HFFc6 (cell line): ENCODE measurements at regions not wholly inside any gene's neighbourhood (a gene's known extent, or its start where the extent isn't known, plus 50 kb on each side); places are given as distances from the start of the nearest gene placed in this dataset.

Experiments used
- DNase-seq: peaks from one replicate; pipeline ENCODE4 v3.0.0-alpha.2; 2018
- H3K27ac Mint-ChIP-seq: 2 replicates; pipeline ENCODE4 v1.8.0; 2020; ENCODE audit warnings: mild to moderate bottlenecking, mixed read lengths
- H3K27me3 Mint-ChIP-seq: 2 replicates; pipeline ENCODE4 v1.8.0; 2021; ENCODE audit warnings: mild to moderate bottlenecking, moderate library complexity, mixed read lengths; ENCODE audit not compliant: insufficient read depth
- H3K36me3 Mint-ChIP-seq: 2 replicates; pipeline ENCODE4 v1.8.0; 2021; ENCODE audit warnings: low read depth, mixed read lengths
- H3K4me1 Mint-ChIP-seq: 2 replicates; pipeline ENCODE4 v1.8.0; 2020; ENCODE audit warnings: low read depth, mixed read lengths
- H3K4me3 Mint-ChIP-seq: 2 replicates; pipeline ENCODE4 v1.8.0; 2020; ENCODE audit warnings: mild to moderate bottlenecking, moderate library complexity, mixed read lengths
- H3K9me3 Mint-ChIP-seq: 2 replicates; pipeline ENCODE4 v1.8.0; 2020; ENCODE audit warnings: mild to moderate bottlenecking, mixed read lengths
- CTCF ChIP-seq: fragments of 200-600 bp; sonication (generic); IDR thresholded peaks from 2 replicates; pipeline ENCODE4 v1.5.0; 2021; ENCODE audit warnings: antibody characterized with exemption, mild to moderate bottlenecking

- peaks cover 7% of the 10 kb centered on the region for H3K9me3 Mint-ChIP-seq
- H3K27me3 Mint-ChIP-seq, result peaks cover 5% of the 10 kb centered on the region; the same call in 1 of the 2 replicates
- DNase-seq, result no peak
- peaks cover 8% of the 10 kb centered on the region; the same call in 1 of the 2 replicates for H3K4me1 Mint-ChIP-seq
- H3K4me3 Mint-ChIP-seq, result no peak overlapping the region
- TF ChIP-seq CTCF, result no peak
- H3K27ac Mint-ChIP-seq, result no peak overlapping the region
- H3K36me3 Mint-ChIP-seq, result peaks cover 1% of the 10 kb centered on the region
Measured at GRCh38 chr12:116481726-116482125, 77.5 kb upstream of the MAP1LC3B2 start.

GRCh38 chr12:116482179-116482578 lies 77.0 kb upstream of the MAP1LC3B2 start:
- peaks cover 5% of the 10 kb centered on the region for H3K36me3 Mint-ChIP-seq
- no peak for DNase-seq
- peaks cover 8% of the 10 kb centered on the region; the same call in 1 of the 2 replicates for H3K4me1 Mint-ChIP-seq
- peaks cover 5% of the 10 kb centered on the region; the same call in 1 of the 2 replicates for H3K27me3 Mint-ChIP-seq
- peaks cover 11% of the 10 kb centered on the region for H3K9me3 Mint-ChIP-seq
- TF ChIP-seq CTCF, result no peak
- H3K4me3 Mint-ChIP-seq, result no peak overlapping the region
- H3K27ac Mint-ChIP-seq, result no peak overlapping the region

GRCh38 chr12:116482859-116483258 lies 76.3 kb upstream of the MAP1LC3B2 start:
- Mint-ChIP-seq H3K4me1 (peaks cover 8% of the 10 kb centered on the region; the same call in 1 of the 2 replicates), H3K4me3 (no peak overlapping the region), H3K36me3 (peaks cover 8% of the 10 kb centered on the region), H3K27me3 (peaks cover 5% of the 10 kb centered on the region; the same call in 1 of the 2 replicates), H3K9me3 (peaks cover 18% of the 10 kb centered on the region), H3K27ac (no peak overlapping the region)
- no peak for TF ChIP-seq CTCF
- no peak for DNase-seq

GRCh38 chr12:116483959-116484750 lies 75.0 kb upstream of the MAP1LC3B2 start:
- DNase-seq, result no peak
- Mint-ChIP-seq H3K9me3 (peaks cover 20% of the 10 kb centered on the region), H3K27me3 (peaks cover 5% of the 10 kb centered on the region; the same call in 1 of the 2 replicates), H3K4me1 (peaks cover 10% of the 10 kb centered on the region), H3K36me3 (peaks cover 16% of the 10 kb centered on the region), H3K4me3 (no peak overlapping the region), H3K27ac (no peak overlapping the region)
- TF ChIP-seq CTCF, result no peak

GRCh38 chr12:116484807-116485206 lies 74.4 kb upstream of the MAP1LC3B2 start:
- DNase-seq, result no peak
- peaks cover 20% of the 10 kb centered on the region for H3K9me3 Mint-ChIP-seq
- peaks cover 16% of the 10 kb centered on the region for H3K36me3 Mint-ChIP-seq
- no peak for TF ChIP-seq CTCF
- peaks cover 16% of the 10 kb centered on the region for H3K4me1 Mint-ChIP-seq
- H3K27me3 Mint-ChIP-seq, result peaks cover 5% of the 10 kb centered on the region; the same call in 1 of the 2 replicates
- no peak overlapping the region for H3K27ac Mint-ChIP-seq
- no peak overlapping the region for H3K4me3 Mint-ChIP-seq
